ENCODE measurements at regions not wholly inside any gene's neighbourhood (a gene's known extent, or its start where the extent isn't known, plus 50 kb on each side); places are given as distances from the start of the nearest gene placed in this dataset.
A peak's percentile ranks its signal among the peaks of the same experiment; 100 is the strongest.

DNA sequence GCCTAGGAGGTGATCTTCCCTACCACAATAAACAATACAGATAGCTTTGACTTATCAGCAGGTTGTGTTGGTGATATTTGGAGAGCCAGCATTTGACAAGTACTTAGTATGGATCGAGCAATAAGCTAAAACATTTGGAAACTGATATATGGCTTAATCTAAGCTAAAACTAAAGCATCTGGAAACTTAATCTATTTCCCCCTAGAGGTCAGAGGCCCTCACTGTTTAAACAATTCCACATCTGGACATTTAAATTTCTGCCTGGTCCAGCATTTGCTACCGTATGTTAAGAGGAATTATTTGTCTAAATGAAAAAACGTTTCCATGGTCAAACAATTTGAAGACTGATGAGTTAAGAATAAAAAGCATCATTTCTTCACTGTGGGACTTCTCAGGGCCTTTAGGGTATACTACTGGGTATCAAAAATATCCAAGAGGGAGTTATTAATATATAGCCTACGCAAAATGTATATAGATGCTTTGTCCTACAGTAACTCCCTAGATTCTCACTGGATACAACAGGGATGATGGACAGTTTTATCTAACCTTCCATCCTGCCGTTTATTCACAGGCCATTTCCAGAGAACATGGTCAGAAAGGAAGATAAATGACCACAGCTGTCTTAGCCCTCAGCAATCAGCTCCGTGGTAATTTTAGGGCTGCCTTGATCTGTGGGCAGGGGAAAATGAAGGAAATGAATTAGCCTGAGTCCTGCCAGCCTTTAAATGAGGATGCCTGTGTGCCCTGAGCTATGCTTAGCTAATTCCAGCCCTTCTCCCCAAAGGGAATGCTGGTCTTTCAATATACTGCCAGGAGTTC lies 135.4 kb upstream of the NUDT4 start:
- TF ChIP-seq, protein P1, sequence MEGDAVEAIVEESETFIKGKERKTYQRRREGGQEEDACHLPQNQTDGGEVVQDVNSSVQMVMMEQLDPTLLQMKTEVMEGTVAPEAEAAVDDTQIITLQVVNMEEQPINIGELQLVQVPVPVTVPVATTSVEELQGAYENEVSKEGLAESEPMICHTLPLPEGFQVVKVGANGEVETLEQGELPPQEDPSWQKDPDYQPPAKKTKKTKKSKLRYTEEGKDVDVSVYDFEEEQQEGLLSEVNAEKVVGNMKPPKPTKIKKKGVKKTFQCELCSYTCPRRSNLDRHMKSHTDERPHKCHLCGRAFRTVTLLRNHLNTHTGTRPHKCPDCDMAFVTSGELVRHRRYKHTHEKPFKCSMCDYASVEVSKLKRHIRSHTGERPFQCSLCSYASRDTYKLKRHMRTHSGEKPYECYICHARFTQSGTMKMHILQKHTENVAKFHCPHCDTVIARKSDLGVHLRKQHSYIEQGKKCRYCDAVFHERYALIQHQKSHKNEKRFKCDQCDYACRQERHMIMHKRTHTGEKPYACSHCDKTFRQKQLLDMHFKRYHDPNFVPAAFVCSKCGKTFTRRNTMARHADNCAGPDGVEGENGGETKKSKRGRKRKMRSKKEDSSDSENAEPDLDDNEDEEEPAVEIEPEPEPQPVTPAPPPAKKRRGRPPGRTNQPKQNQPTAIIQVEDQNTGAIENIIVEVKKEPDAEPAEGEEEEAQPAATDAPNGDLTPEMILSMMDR (conservative IDR thresholded peaks at IDR 0.05; ENCODE audit: low read length): peak; percentile 31; the same call in 1 of the 2 replicates
- TF ChIP-seq EZH2phosphoT487 (IDR thresholded peaks at IDR 0.05; ENCODE audit: borderline replicate concordance): no peak
